Body of pancreas (tissue), 4 donors: ENCODE measurements at regions not wholly inside any gene's neighbourhood (a gene's known extent, or its start where the extent isn't known, plus 50 kb on each side); places are given as distances from the start of the nearest gene placed in this dataset.

Source experiments
- CTCF ChIP-seq, 7 experiments: fragments of 450-650 bp in 4 of 7; fragments of 200-600 bp in 3 of 7; sonication (generic) in 3 of 7; IDR thresholded peaks; one replicate each; pipeline ENCODE4 v1.5.1; 2016 to 2019; ENCODE audit warnings: antibody characterized with exemption in 7 of 7
- POLR2A ChIP-seq, 3 donors: fragments of 450-650 bp; IDR thresholded peaks; one replicate each; pipeline ENCODE4 v1.6.1; 2016; ENCODE audit warnings: antibody characterized with exemption in 3 of 3, mild to moderate bottlenecking in 2 of 3

DNA sequence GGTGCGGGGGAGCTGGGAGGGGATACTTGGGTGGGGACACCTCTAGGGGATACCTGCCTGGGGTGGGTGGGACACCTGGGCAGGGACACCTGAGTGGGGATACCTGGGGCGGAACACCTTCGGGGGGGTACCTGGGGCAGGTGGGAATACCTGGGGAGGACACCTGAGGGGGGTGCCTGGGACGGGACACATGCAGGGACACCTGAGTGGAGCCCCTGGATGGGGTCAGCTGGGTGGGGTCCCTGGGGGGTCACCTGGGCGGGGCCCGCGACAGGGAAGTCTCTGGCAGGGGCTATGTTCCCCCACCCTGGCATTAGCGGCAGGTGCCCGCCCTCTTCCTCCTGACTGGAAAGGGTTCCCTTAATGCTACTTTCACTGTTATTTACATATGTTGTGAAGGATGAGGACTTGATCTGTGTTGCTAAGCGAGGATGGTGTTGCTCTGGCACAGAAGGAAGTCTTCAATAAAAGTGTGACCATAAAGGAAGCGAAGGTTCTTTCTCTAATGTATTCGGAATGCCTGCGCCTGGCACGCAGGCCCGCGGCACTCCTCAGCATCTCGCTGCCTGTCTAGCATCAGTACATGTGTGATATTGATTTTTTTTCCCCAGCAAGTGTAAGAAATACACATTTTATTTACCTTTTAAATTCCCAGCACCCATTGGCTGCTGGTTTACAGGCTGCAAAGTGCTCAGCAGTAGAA lies 801.7 kb downstream of the BRD1 start:
- TF ChIP-seq CTCF (IDR thresholded peaks at IDR 0.05) (no peak), POLR2A (IDR thresholded peaks at IDR 0.05) (no peak)
